ENCODE measurements at regions not wholly inside any gene's neighbourhood (a gene's known extent, or its start where the extent isn't known, plus 50 kb on each side); places are given as distances from the start of the nearest gene placed in this dataset.
"Not testable (repeated sequence)": the region's sequence is repeated elsewhere in the genome, so short reads cannot be mapped to it uniquely, and the experiment has no call there.

- in situ Hi-C loops (cut with HindIII; ENCODE audit: low pct_unique_long_range_greater_than_20kb, low sequenced_read_pairs); DNase-seq (ENCODE audit: low read depth in 1 of 2, low spot score in 1 of 2): not testable (repeated sequence)
These were observed 336.1 kb downstream of the ZNF37A start for GRCh38 chr10:38430242-38430641.

- DNase-seq (ENCODE audit: low read depth in 1 of 2, low spot score in 1 of 2); in situ Hi-C loops (cut with HindIII; ENCODE audit: low pct_unique_long_range_greater_than_20kb, low sequenced_read_pairs): not testable (repeated sequence)
These were observed 343.2 kb downstream of the ZNF37A start for GRCh38 chr10:38437359-38437758.

DNA sequence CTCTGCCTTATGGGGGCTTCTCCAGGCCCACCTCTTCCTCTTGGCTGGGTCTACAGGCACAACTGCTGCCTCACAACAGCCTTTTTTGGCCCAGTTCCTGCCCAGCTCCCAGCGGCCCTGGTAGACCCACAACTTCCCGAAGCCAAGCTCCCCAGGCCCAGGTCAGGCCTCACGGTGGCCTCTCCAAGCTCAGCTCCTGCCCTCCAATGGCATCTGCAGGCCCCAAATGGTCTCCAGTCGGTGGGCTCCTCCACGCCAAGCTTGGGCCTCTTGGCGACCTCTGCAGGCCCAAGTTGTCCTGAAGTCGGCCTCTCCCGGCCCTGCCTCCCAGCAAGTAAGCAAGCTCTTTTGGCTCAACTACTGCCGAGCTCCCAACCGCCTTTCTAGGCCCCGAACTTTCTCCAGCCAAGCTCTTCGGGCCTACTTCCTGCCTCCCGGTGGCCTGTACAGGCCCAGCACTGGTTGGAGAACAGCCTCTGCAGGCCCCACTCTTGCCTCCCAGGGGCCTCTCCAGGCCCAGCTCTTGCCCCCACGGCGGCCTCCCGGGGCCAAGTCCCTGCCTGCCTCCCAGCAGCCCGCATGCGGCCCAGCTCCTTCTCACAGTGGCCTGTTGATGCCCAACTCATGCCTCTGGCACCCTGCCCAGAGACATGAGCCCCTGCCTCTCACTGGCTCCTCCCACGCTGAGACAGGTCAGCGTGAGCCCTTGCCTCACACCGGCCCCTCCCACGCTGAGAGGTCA lies 354.6 kb downstream of the ZNF37A start:
- in situ Hi-C loops (cut with HindIII; ENCODE audit: low pct_unique_long_range_greater_than_20kb, low sequenced_read_pairs); DNase-seq (ENCODE audit: low read depth in 1 of 2, low spot score in 1 of 2): not testable (repeated sequence)

DNA sequence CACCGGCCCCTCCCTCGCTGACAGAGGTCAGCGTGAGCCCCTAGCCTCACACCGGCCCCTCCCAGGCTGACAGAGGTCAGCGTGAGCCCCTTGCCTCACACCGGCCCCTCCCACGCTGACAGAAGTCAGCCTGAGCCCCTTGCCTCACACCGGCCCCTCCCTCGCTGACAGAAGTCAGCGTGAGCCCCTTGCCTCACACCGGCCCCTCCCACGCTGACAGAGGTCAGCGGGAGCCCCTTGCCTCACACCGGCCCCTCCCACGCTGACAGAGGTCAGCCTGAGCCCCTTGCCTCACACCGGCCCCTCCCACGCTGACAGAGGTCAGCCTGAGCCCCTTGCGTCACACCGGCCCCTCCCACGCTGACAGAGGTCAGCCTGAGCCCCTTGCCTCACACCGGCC lies 355.5 kb downstream of the ZNF37A start:
- DNase-seq (ENCODE audit: low read depth in 1 of 2, low spot score in 1 of 2); in situ Hi-C loops (cut with HindIII; ENCODE audit: low pct_unique_long_range_greater_than_20kb, low sequenced_read_pairs): not testable (repeated sequence)

DNA sequence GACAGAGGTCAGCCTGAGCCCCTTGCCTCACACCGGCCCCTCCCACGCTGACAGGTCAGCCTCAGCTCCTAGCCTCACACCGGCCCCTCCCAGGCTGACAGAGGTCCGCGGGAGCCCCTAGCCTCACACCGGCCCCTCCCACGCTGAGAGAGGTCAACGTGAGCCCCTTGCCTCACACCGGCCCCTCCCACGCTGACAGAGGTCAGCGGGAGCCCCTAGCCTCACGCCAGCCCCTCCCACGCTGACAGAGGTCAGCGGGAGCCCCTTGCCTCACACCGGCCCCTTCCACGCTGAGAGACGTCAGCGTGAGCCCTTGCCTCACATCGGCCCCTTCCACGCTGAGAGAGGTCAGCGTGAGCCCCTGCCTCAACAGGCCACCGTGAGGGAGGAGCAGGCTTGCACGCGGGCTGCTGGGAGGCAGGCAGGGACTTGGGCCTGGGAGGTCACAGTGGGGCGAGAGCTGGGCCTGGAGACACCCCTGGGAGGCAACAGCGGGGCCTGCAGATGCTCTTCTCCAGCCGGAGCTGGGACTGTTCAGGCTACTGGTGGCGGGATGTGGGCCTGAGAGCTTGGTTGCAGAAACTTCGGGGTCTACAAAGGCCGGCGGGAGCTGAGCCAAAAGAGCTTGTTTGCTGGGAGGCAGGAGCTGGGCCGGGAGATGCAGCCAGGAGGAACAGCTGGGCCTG lies 356.4 kb downstream of the ZNF37A start:
- DNase-seq (ENCODE audit: low read depth in 1 of 2, low spot score in 1 of 2); in situ Hi-C loops (cut with HindIII; ENCODE audit: low pct_unique_long_range_greater_than_20kb, low sequenced_read_pairs): not testable (repeated sequence)

DNA sequence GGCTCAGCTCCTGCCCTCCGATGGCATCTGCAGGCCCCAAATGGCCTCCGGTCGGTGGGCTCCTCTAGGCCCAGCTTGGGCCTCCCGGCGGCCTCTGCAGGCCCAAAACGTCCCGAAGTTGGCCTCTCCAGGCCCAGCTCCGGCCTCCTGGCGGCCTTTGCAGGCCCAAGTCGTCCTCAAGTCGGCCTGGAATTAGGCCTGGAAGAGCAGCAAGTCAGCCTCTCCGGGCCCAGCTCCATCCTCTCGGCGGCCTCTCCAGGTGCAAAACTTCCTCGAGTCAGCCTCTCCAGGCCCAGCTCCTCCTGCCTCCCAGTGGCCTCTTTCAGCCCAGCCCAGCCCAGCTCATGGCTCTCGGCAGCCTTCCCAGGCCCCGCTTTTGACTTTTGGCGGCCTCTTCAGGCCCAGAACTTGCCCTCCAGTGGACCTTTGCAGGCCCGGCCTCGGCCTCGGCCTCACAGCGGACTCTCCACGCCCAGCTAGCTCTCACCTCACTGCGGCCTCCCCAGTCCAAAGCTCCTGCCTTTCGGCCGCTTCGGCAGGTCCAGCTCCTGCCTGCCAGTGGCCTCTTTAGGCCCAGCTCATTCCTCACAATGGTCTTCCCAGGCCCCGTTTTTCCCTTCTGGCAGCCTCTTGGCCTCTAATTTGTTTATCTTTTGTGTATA lies 357.3 kb downstream of the ZNF37A start:
- DNase-seq (ENCODE audit: low read depth in 1 of 2, low spot score in 1 of 2); in situ Hi-C loops (cut with HindIII; ENCODE audit: low pct_unique_long_range_greater_than_20kb, low sequenced_read_pairs): not testable (repeated sequence)

Data from T47D (cell line).